ENCODE measurements at regions not wholly inside any gene's neighbourhood (a gene's known extent, or its start where the extent isn't known, plus 50 kb on each side); places are given as distances from the start of the nearest gene placed in this dataset.
A peak's percentile ranks its signal among the peaks of the same experiment; 100 is the strongest.

- CTCF ChIA-PET = no interaction called here
- BruUV-seq (replicated peaks) = no TSS peak
- H3K4me3 Mint-ChIP-seq (ENCODE audit: unreplicated experiment) = no peak overlapping the region
These were observed 634.8 kb downstream of the KCNT2 start for GRCh38 chr1:195973311-195973904.

GRCh38 chr1:195971589-195971988 is 636.7 kb downstream of the KCNT2 start:
- ChIA-PET CTCF (no interaction called here), POLR2A (interaction anchor here (0.5 to 0.6 kb wide), 2 partner anchors 12 to 801 kb away, joined by 3 to 4 read pairs; no protein-coding TSS in a partner anchor)
- H3K27me3 Mint-ChIP-seq (ENCODE audit: insufficient read depth, unreplicated experiment) = no peaks in the 10 kb centered on the region
- H3K4me3 Mint-ChIP-seq (ENCODE audit: unreplicated experiment) = no peak overlapping the region
- H3K4me1 Mint-ChIP-seq (ENCODE audit: insufficient read depth, unreplicated experiment) = no peaks in the 10 kb centered on the region
- H3K36me3 Mint-ChIP-seq (ENCODE audit: insufficient read depth, unreplicated experiment) = no peaks in the 10 kb centered on the region
- no TSS peak for BruUV-seq (replicated peaks)
- no peaks in the 10 kb centered on the region for H3K9me3 Mint-ChIP-seq (ENCODE audit: unreplicated experiment)
- H3K27ac Mint-ChIP-seq (ENCODE audit: low read depth, unreplicated experiment) = no peak overlapping the region
- intact Hi-C loops (cut with micrococcal nuclease) = no loop called here
- DNase-seq (ENCODE audit: unreplicated experiment) = no peak
- TF ChIP-seq CTCF (IDR thresholded peaks at IDR 0.05; ENCODE audit: unreplicated experiment) = no peak

More at GRCh38 chr1:195973311-195973904, 634.8 kb downstream of the KCNT2 start:
- intact Hi-C loops (cut with micrococcal nuclease) = no loop called here
- no peak for DNase-seq (ENCODE audit: unreplicated experiment)
- Mint-ChIP-seq H3K9me3 (ENCODE audit: unreplicated experiment) (no peaks in the 10 kb centered on the region), H3K27me3 (ENCODE audit: insufficient read depth, unreplicated experiment) (no peaks in the 10 kb centered on the region), H3K36me3 (ENCODE audit: insufficient read depth, unreplicated experiment) (no peaks in the 10 kb centered on the region), H3K27ac (ENCODE audit: low read depth, unreplicated experiment) (no peak overlapping the region), H3K4me1 (ENCODE audit: insufficient read depth, unreplicated experiment) (no peaks in the 10 kb centered on the region)
- no peak for TF ChIP-seq CTCF (IDR thresholded peaks at IDR 0.05; ENCODE audit: unreplicated experiment)
- POLR2A ChIA-PET = interaction anchor here (0.6 kb wide), 1 partner anchor 1780 kb away, joined by 3 read pairs; no protein-coding TSS in a partner anchor

GRCh38 chr1:195970209-195970608 is 638.0 kb downstream of the KCNT2 start:
- DNase-seq (ENCODE audit: unreplicated experiment) = no peak
- ChIA-PET POLR2A (no interaction called here), CTCF (interaction anchor here (0.6 kb wide), 1 partner anchor 568 kb away, joined by 3 read pairs; no protein-coding TSS in a partner anchor)
- Mint-ChIP-seq H3K9me3 (ENCODE audit: unreplicated experiment) (no peaks in the 10 kb centered on the region), H3K36me3 (ENCODE audit: insufficient read depth, unreplicated experiment) (no peaks in the 10 kb centered on the region), H3K27ac (ENCODE audit: low read depth, unreplicated experiment) (no peak overlapping the region), H3K4me3 (ENCODE audit: unreplicated experiment) (no peak overlapping the region), H3K27me3 (ENCODE audit: insufficient read depth, unreplicated experiment) (no peaks in the 10 kb centered on the region), H3K4me1 (ENCODE audit: insufficient read depth, unreplicated experiment) (no peaks in the 10 kb centered on the region)
- intact Hi-C loops (cut with micrococcal nuclease) = no loop called here
- no peak for TF ChIP-seq CTCF (IDR thresholded peaks at IDR 0.05; ENCODE audit: unreplicated experiment)
- BruUV-seq (replicated peaks) = no TSS peak

GRCh38 chr1:195965475-195965874 is 642.8 kb downstream of the KCNT2 start:
- Mint-ChIP-seq H3K4me1 (ENCODE audit: insufficient read depth, unreplicated experiment) (no peaks in the 10 kb centered on the region), H3K27me3 (ENCODE audit: insufficient read depth, unreplicated experiment) (no peaks in the 10 kb centered on the region), H3K9me3 (ENCODE audit: unreplicated experiment) (no peaks in the 10 kb centered on the region), H3K27ac (ENCODE audit: low read depth, unreplicated experiment) (peak overlapping the region; percentile 46), H3K36me3 (ENCODE audit: insufficient read depth, unreplicated experiment) (no peaks in the 10 kb centered on the region), H3K4me3 (ENCODE audit: unreplicated experiment) (no peak overlapping the region)
- no peak for DNase-seq (ENCODE audit: unreplicated experiment)
- intact Hi-C loops (cut with micrococcal nuclease) = no loop called here
- no TSS peak for BruUV-seq (replicated peaks)
- TF ChIP-seq CTCF (IDR thresholded peaks at IDR 0.05; ENCODE audit: unreplicated experiment) = no peak
- CTCF ChIA-PET = interaction anchor here (0.6 to 1.6 kb wide), 3 partner anchors 13 to 344 kb away, joined by 3 to 4 read pairs (median 3); no protein-coding TSS in a partner anchor
- POLR2A ChIA-PET = no interaction called here
